HEK293 (cell line): ENCODE measurements at regions not wholly inside any gene's neighbourhood (a gene's known extent, or its start where the extent isn't known, plus 50 kb on each side); places are given as distances from the start of the nearest gene placed in this dataset.

Source experiments
- ZNF501 ChIP-seq: fragments of 450-650 bp; formaldehyde crosslinking; IDR thresholded peaks from 2 replicates; pipeline ENCODE4 v1.5.1; 2016; ENCODE audit warnings: missing biosample characterization, missing genetic modification characterization
- ZNF704 ChIP-seq: fragments of 450-650 bp; formaldehyde crosslinking; IDR thresholded peaks from 2 replicates; pipeline ENCODE4 v1.5.1; 2016; ENCODE audit warnings: missing biosample characterization, missing genetic modification characterization

GRCh38 chr1:4121834-4122512, 221.9 kb upstream of the C1orf174 start:
- TF ChIP-seq ZNF704 = no peak
- no peak for TF ChIP-seq ZNF501 (tag by site-specific recombination)
